ENCODE measurements at regions not wholly inside any gene's neighbourhood (a gene's known extent, or its start where the extent isn't known, plus 50 kb on each side); places are given as distances from the start of the nearest gene placed in this dataset.

GRCh38 chr10:33858326-33858725 is 523.9 kb upstream of the NRP1 start:
- TF ChIP-seq CTCF (IDR thresholded peaks at IDR 0.05) (no peak), EP300 (IDR thresholded peaks at IDR 0.05; ENCODE audit: low read depth) (no peak), POLR2A (IDR thresholded peaks at IDR 0.05) (no peak), POLR2AphosphoS5 (IDR thresholded peaks at IDR 0.05) (no peak)
